Astrocyte (in vitro differentiated cells and primary cell): ENCODE measurements at regions not wholly inside any gene's neighbourhood (a gene's known extent, or its start where the extent isn't known, plus 50 kb on each side); places are given as distances from the start of the nearest gene placed in this dataset.

Experiments used
- EZH2 ChIP-seq: IDR thresholded peaks from 2 replicates; pipeline ENCODE4 v1.6.1; 2012; ENCODE audit warnings: mild to moderate bottlenecking, low read length, inconsistent platforms; ENCODE audit not compliant: insufficient read depth
- TF ChIP-seq, protein P1 (sequence below): IDR thresholded peaks from 2 replicates; pipeline ENCODE4 v1.5.1; 2011; ENCODE audit warnings: low read depth, mild to moderate bottlenecking, inconsistent platforms, low read length, moderate library complexity; ENCODE audit not compliant: insufficient read depth

- TF ChIP-seq EZH2, result no peak
- TF ChIP-seq, protein P1, sequence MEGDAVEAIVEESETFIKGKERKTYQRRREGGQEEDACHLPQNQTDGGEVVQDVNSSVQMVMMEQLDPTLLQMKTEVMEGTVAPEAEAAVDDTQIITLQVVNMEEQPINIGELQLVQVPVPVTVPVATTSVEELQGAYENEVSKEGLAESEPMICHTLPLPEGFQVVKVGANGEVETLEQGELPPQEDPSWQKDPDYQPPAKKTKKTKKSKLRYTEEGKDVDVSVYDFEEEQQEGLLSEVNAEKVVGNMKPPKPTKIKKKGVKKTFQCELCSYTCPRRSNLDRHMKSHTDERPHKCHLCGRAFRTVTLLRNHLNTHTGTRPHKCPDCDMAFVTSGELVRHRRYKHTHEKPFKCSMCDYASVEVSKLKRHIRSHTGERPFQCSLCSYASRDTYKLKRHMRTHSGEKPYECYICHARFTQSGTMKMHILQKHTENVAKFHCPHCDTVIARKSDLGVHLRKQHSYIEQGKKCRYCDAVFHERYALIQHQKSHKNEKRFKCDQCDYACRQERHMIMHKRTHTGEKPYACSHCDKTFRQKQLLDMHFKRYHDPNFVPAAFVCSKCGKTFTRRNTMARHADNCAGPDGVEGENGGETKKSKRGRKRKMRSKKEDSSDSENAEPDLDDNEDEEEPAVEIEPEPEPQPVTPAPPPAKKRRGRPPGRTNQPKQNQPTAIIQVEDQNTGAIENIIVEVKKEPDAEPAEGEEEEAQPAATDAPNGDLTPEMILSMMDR, result no peak
Measured at GRCh38 chr2:12293874-12294273, 422.9 kb upstream of the TRIB2 start.
